ENCODE measurements at regions not wholly inside any gene's neighbourhood (a gene's known extent, or its start where the extent isn't known, plus 50 kb on each side); places are given as distances from the start of the nearest gene placed in this dataset.

- no peaks in the 10 kb centered on the region for H3K27me3 ChIP-seq
- DNase-seq, result no peak
- H3K27ac ChIP-seq, result no peak overlapping the region
- no peaks in the 10 kb centered on the region for H3K9me3 ChIP-seq
- TF ChIP-seq POLR2A (IDR thresholded peaks at IDR 0.05), result no peak
- TF ChIP-seq CTCF (IDR thresholded peaks at IDR 0.05), result no peak
- intact Hi-C loops (cut with DNase I; ENCODE audit: low total_unique reads), result no loop called here
- H3K36me3 ChIP-seq, result no peaks in the 10 kb centered on the region
- H3K4me3 ChIP-seq, result no peak overlapping the region
- H3K4me1 ChIP-seq, result no peaks in the 10 kb centered on the region
Observed at GRCh38 chr10:105406488-105406887, 765.4 kb downstream of the SORCS3 start.

- Histone ChIP-seq H3K4me1 (no peaks in the 10 kb centered on the region), H3K9me3 (no peaks in the 10 kb centered on the region), H3K27me3 (no peaks in the 10 kb centered on the region), H3K4me3 (no peak overlapping the region), H3K36me3 (no peaks in the 10 kb centered on the region), H3K27ac (no peak overlapping the region)
- no peak for DNase-seq
- no peak for TF ChIP-seq CTCF (IDR thresholded peaks at IDR 0.05)
- no peak for TF ChIP-seq POLR2A (IDR thresholded peaks at IDR 0.05)
- intact Hi-C loops (cut with DNase I; ENCODE audit: low total_unique reads), result no loop called here
Observed at GRCh38 chr10:105398202-105398601, 757.1 kb downstream of the SORCS3 start.

- Histone ChIP-seq H3K27me3 (no peaks in the 10 kb centered on the region), H3K4me3 (no peak overlapping the region), H3K36me3 (no peaks in the 10 kb centered on the region), H3K27ac (no peak overlapping the region), H3K9me3 (no peaks in the 10 kb centered on the region), H3K4me1 (no peaks in the 10 kb centered on the region)
- TF ChIP-seq POLR2A (IDR thresholded peaks at IDR 0.05) (no peak), CTCF (IDR thresholded peaks at IDR 0.05) (no peak)
- intact Hi-C loops (cut with DNase I; ENCODE audit: low total_unique reads), result no loop called here
- no peak for DNase-seq
Observed at GRCh38 chr10:105391670-105392351, 750.7 kb downstream of the SORCS3 start.

GRCh38 chr10:105387971-105388370, 746.9 kb downstream of the SORCS3 start:
- Histone ChIP-seq H3K36me3 (no peaks in the 10 kb centered on the region), H3K4me1 (no peaks in the 10 kb centered on the region), H3K4me3 (no peak overlapping the region), H3K9me3 (no peaks in the 10 kb centered on the region), H3K27ac (no peak overlapping the region), H3K27me3 (no peaks in the 10 kb centered on the region)
- DNase-seq, result no peak
- intact Hi-C loops (cut with DNase I; ENCODE audit: low total_unique reads), result no loop called here
- TF ChIP-seq POLR2A (IDR thresholded peaks at IDR 0.05) (no peak), CTCF (IDR thresholded peaks at IDR 0.05) (no peak)

GRCh38 chr10:105383978-105384377, 742.9 kb downstream of the SORCS3 start:
- no peak overlapping the region for H3K4me3 ChIP-seq
- H3K9me3 ChIP-seq, result no peaks in the 10 kb centered on the region
- intact Hi-C loops (cut with DNase I; ENCODE audit: low total_unique reads), result no loop called here
- no peak for TF ChIP-seq CTCF (IDR thresholded peaks at IDR 0.05)
- TF ChIP-seq POLR2A (IDR thresholded peaks at IDR 0.05), result no peak
- H3K4me1 ChIP-seq, result no peaks in the 10 kb centered on the region
- H3K27me3 ChIP-seq, result no peaks in the 10 kb centered on the region
- H3K27ac ChIP-seq, result no peak overlapping the region
- no peaks in the 10 kb centered on the region for H3K36me3 ChIP-seq
- no peak for DNase-seq

All from uterus (tissue), 3 donors.